Ishikawa (cell line): ENCODE measurements at regions not wholly inside any gene's neighbourhood (a gene's known extent, or its start where the extent isn't known, plus 50 kb on each side); places are given as distances from the start of the nearest gene placed in this dataset.

Source experiments
- CREB1 ChIP-seq: IDR thresholded peaks from 2 replicates; pipeline ENCODE4 v1.6.1; 2012; ENCODE audit warnings: low read depth
- EGR1 ChIP-seq: IDR thresholded peaks from 2 replicates; pipeline ENCODE4 v1.6.1; 2012
- NFIC ChIP-seq: IDR thresholded peaks from 2 replicates; pipeline ENCODE4 v1.6.1; 2012
- RAD21 ChIP-seq: IDR thresholded peaks from 2 replicates; pipeline ENCODE4 v1.6.1; 2012; ENCODE audit warnings: low read depth
- TAF1 ChIP-seq: IDR thresholded peaks from 2 replicates; pipeline ENCODE4 v1.6.1; 2012; ENCODE audit warnings: low read depth, mild to moderate bottlenecking
- TCF12 ChIP-seq: IDR thresholded peaks from 2 replicates; pipeline ENCODE4 v1.6.1; 2012; ENCODE audit warnings: low read depth
- TEAD4 ChIP-seq: IDR thresholded peaks from 2 replicates; pipeline ENCODE4 v1.6.1; 2012
- YY1 ChIP-seq: IDR thresholded peaks from 2 replicates; pipeline ENCODE4 v1.6.1; 2012; ENCODE audit warnings: low read depth
- ZBTB7A ChIP-seq: IDR thresholded peaks from 2 replicates; pipeline ENCODE4 v1.6.1; 2012; ENCODE audit warnings: low read depth
- TF ChIP-seq, protein P1 (sequence below): IDR thresholded peaks from 2 replicates; pipeline ENCODE4 v1.6.1; 2012

DNA sequence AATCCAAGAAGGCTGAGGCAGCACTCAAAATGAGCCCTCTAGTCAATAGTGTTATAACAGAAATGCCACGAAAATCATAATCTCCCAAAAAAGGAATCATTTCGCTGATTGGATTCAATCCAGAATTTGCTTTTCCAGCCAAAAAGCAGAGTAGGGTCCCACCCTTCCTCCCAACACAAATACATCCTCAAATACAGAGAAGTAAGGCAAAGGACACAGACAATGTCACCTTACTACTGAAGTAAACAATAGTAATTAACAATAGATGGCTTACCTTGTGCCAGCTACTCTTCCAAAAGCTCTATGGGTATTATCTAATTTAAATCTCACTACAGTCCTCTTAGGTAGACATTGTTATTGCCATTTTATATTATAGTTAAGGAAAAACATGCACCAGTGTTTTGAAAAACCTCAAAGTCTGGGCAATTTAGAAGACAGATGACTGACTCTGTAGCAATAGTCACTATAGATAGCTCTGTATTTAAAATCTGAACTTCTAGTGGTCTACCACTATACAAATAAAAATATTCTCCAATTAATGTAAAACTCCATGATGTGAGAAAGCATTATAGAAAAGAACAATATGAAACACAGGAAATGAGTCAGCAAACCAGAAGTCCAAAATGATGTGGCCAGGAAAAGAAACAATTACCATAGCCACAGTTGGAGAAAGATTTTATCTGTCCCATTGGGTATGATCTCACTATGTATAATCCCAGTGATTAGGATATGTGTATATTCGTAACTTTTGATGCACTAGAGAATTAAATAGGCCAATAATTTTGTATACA, 305.0 kb upstream of the ERBB4 start:
- no peak for TF ChIP-seq TAF1
- no peak for TF ChIP-seq EGR1
- TF ChIP-seq TCF12: no peak
- no peak for TF ChIP-seq NFIC
- no peak for TF ChIP-seq CREB1
- no peak for TF ChIP-seq TEAD4
- TF ChIP-seq, protein P1, sequence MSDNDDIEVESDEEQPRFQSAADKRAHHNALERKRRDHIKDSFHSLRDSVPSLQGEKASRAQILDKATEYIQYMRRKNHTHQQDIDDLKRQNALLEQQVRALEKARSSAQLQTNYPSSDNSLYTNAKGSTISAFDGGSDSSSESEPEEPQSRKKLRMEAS: no peak
- TF ChIP-seq RAD21: no peak
- no peak for TF ChIP-seq ZBTB7A
- TF ChIP-seq YY1: no peak
